HG03354 (cell line): ENCODE measurements at regions not wholly inside any gene's neighbourhood (a gene's known extent, or its start where the extent isn't known, plus 50 kb on each side); places are given as distances from the start of the nearest gene placed in this dataset.
A peak's percentile ranks its signal among the peaks of the same experiment; 100 is the strongest.
"Not testable (repeated sequence)": the region's sequence is repeated elsewhere in the genome, so short reads cannot be mapped to it uniquely, and the experiment has no call there.

Experiments used
- ATAC-seq: cut with Tn5 transposase; IDR thresholded peaks from one replicate; pipeline ENCODE4 v1.9.1; 2021; ENCODE audit warnings: mild to moderate bottlenecking; ENCODE audit not compliant: unreplicated experiment, poor library complexity, severe bottlenecking

- no peak for ATAC-seq
These were observed 93.9 kb downstream of the LYZL2 start for GRCh38 chr10:30535677-30536076.

- no peak for ATAC-seq
These were observed 94.9 kb downstream of the LYZL2 start for GRCh38 chr10:30534465-30535144.

- ATAC-seq: no peak
These were observed 97.6 kb downstream of the LYZL2 start for GRCh38 chr10:30531751-30532530.

- ATAC-seq: peak; percentile 77
These were observed 95.5 kb downstream of the MAP3K8 start for GRCh38 chr10:30529373-30529998.

- no peak for ATAC-seq
These were observed 94.4 kb downstream of the MAP3K8 start for GRCh38 chr10:30528429-30528786.

GRCh38 chr10:30527623-30528428 is 93.8 kb downstream of the MAP3K8 start:
- no peak for ATAC-seq

GRCh38 chr10:30522661-30523078 is 88.7 kb downstream of the MAP3K8 start:
- ATAC-seq: not testable (repeated sequence)

GRCh38 chr10:30518907-30519306 is 84.9 kb downstream of the MAP3K8 start:
- no peak for ATAC-seq
